Neural progenitor cell (in vitro differentiated cells): ENCODE measurements at regions not wholly inside any gene's neighbourhood (a gene's known extent, or its start where the extent isn't known, plus 50 kb on each side); places are given as distances from the start of the nearest gene placed in this dataset.

ENCODE experiments used
- DNase-seq: peaks from one replicate; pipeline ENCODE4 v3.0.0-alpha.2; 2016; ENCODE audit warnings: low spot score
- H2AFZ ChIP-seq: fragments of 200-600 bp; sonication (generic); replicated peaks from 2 replicates; pipeline ENCODE4 v1.6.1; 2016; ENCODE audit warnings: antibody characterized with exemption
- H3F3A ChIP-seq: fragments of 200-600 bp; sonication (generic); 2 replicates; pipeline ENCODE4 v1.6.1; 2016; ENCODE audit warnings: antibody characterized with exemption, low read depth
- H3K27ac ChIP-seq: fragments of 200-600 bp; sonication (generic); 2 replicates; pipeline ENCODE4 v1.5.1; 2016; ENCODE audit warnings: mild to moderate bottlenecking
- H3K27me3 ChIP-seq: fragments of 200-600 bp; sonication (generic); 2 replicates; pipeline ENCODE4 v1.6.1; 2016; ENCODE audit warnings: mild to moderate bottlenecking, moderate library complexity
- H3K36me3 ChIP-seq: fragments of 200-600 bp; sonication (generic); 2 replicates; pipeline ENCODE4 v1.5.1; 2016
- H3K4me1 ChIP-seq: fragments of 200-600 bp; sonication (generic); 2 replicates; pipeline ENCODE4 v1.6.1; 2016; ENCODE audit warnings: mixed run types
- H3K4me2 ChIP-seq: fragments of 200-600 bp; sonication (generic); 2 replicates; pipeline ENCODE4 v1.6.1; 2016
- H3K4me3 ChIP-seq: fragments of 200-600 bp; sonication (generic); 2 replicates; pipeline ENCODE4 v1.5.1; 2016
- H3K79me2 ChIP-seq: fragments of 200-600 bp; sonication (generic); 2 replicates; pipeline ENCODE4 v1.6.1; 2016; ENCODE audit warnings: low read depth
- H3K9ac ChIP-seq: fragments of 200-600 bp; sonication (generic); 2 replicates; pipeline ENCODE4 v1.6.1; 2016
- H3K9me3 ChIP-seq: fragments of 200-600 bp; sonication (generic); 2 replicates; pipeline ENCODE4 v1.5.1; 2016; ENCODE audit warnings: low read depth
- H4K20me1 ChIP-seq: fragments of 200-600 bp; sonication (generic); 2 replicates; pipeline ENCODE4 v1.6.1; 2016; ENCODE audit warnings: low read depth
- H3K27ac Mint-ChIP-seq: 3 replicates; pipeline ENCODE4 v1.8.0; 2021; ENCODE audit warnings: mixed read lengths
- H3K27me3 Mint-ChIP-seq: 2 replicates; pipeline ENCODE4 v1.8.0; 2022; ENCODE audit warnings: low read depth, mild to moderate bottlenecking, inconsistent platforms, moderate library complexity, mixed read lengths; ENCODE audit not compliant: insufficient read depth
- H3K36me3 Mint-ChIP-seq: 3 replicates; pipeline ENCODE4 v1.8.0; 2021; ENCODE audit warnings: mixed read lengths
- H3K4me1 Mint-ChIP-seq: 3 replicates; pipeline ENCODE4 v1.8.0; 2021; ENCODE audit warnings: mixed read lengths
- H3K4me3 Mint-ChIP-seq: 3 replicates; pipeline ENCODE4 v1.8.0; 2021; ENCODE audit warnings: mild to moderate bottlenecking, moderate library complexity, mixed read lengths
- H3K9me3 Mint-ChIP-seq: 3 replicates; pipeline ENCODE4 v1.8.0; 2020; ENCODE audit warnings: mixed read lengths
- EZH2 ChIP-seq: fragments of 200-600 bp; sonication (generic); IDR thresholded peaks from 2 replicates; pipeline ENCODE4 v1.6.1; 2017; ENCODE audit warnings: antibody characterized with exemption, mild to moderate bottlenecking, moderate library complexity
- EZH2phosphoT487 ChIP-seq: fragments of 200-600 bp; sonication (generic); IDR thresholded peaks from 2 replicates; pipeline ENCODE4 v1.6.1; 2017; ENCODE audit warnings: antibody characterized with exemption
- TF ChIP-seq, protein P1 (sequence below): fragments of 200-600 bp; sonication (generic); IDR thresholded peaks from 2 replicates; pipeline ENCODE4 v1.5.1; 2017; ENCODE audit warnings: antibody characterized with exemption, mild to moderate bottlenecking

DNA sequence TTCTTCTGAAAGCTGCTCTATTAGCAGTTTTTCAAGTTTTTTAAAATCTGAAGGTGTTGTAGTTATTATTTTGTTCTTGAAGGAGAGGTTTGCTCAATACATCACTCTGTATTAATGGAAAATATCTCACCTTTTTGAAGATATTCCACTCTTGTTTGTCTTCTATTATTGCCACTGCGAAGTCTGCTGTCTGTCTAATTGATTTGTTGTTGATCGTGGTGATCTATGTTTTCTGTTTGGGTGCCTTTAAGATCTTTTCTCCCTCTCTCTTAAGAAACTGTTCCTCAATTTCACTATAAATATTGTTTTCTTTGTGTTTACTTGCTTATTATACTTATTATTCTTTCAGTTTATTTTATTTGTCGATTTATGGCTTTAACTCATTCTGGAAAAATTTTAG is 64.9 kb upstream of the FZD8 start:
- TF ChIP-seq, protein P1, sequence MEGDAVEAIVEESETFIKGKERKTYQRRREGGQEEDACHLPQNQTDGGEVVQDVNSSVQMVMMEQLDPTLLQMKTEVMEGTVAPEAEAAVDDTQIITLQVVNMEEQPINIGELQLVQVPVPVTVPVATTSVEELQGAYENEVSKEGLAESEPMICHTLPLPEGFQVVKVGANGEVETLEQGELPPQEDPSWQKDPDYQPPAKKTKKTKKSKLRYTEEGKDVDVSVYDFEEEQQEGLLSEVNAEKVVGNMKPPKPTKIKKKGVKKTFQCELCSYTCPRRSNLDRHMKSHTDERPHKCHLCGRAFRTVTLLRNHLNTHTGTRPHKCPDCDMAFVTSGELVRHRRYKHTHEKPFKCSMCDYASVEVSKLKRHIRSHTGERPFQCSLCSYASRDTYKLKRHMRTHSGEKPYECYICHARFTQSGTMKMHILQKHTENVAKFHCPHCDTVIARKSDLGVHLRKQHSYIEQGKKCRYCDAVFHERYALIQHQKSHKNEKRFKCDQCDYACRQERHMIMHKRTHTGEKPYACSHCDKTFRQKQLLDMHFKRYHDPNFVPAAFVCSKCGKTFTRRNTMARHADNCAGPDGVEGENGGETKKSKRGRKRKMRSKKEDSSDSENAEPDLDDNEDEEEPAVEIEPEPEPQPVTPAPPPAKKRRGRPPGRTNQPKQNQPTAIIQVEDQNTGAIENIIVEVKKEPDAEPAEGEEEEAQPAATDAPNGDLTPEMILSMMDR: no peak
- no peak for TF ChIP-seq EZH2
- no peak for TF ChIP-seq EZH2phosphoT487
- no peaks in the 10 kb centered on the region for H3F3A ChIP-seq
- Mint-ChIP-seq H3K27ac (no peak overlapping the region), H3K4me3 (no peak overlapping the region), H3K4me1 (no peaks in the 10 kb centered on the region), H3K27me3 (peaks cover 2% of the 10 kb centered on the region), H3K9me3 (no peaks in the 10 kb centered on the region), H3K36me3 (no peaks in the 10 kb centered on the region)
- DNase-seq: no peak
- no peak overlapping the region for H2AFZ ChIP-seq
- no peaks in the 10 kb centered on the region for H3K27me3 ChIP-seq
- H3K79me2 ChIP-seq: no peaks in the 10 kb centered on the region
- no peaks in the 10 kb centered on the region for H3K36me3 ChIP-seq
- H3K27ac ChIP-seq: no peak overlapping the region
- H3K9ac ChIP-seq: no peak overlapping the region
- no peak overlapping the region for H3K4me2 ChIP-seq
- H3K4me3 ChIP-seq: no peak overlapping the region
- no peaks in the 10 kb centered on the region for H3K4me1 ChIP-seq
- H4K20me1 ChIP-seq: no peaks in the 10 kb centered on the region
- no peaks in the 10 kb centered on the region for H3K9me3 ChIP-seq

DNA sequence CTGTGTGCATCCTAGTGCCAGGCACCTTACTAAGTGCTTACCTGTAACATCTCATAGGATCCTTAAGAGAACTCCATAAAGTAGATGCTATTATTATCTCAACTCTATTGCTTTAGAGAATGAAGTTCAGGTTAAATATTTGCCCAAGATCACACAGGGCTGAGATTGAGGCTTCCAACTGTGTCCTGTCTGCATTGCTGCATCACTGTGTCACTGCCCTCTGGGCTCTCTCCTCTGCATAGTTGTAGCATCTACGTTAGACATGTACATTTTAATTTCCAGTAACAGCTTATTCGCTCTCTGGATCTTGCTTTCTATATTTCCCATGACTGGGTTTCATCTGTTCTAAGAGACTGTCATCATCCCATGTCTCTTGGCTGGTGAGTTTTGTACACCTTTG is 63.6 kb upstream of the FZD8 start:
- Mint-ChIP-seq H3K4me3 (no peak overlapping the region), H3K36me3 (no peaks in the 10 kb centered on the region), H3K27me3 (peaks cover under 1% of the 10 kb centered on the region), H3K9me3 (no peaks in the 10 kb centered on the region), H3K4me1 (no peaks in the 10 kb centered on the region), H3K27ac (no peak overlapping the region)
- Histone ChIP-seq H3K4me1 (no peaks in the 10 kb centered on the region), H3K9me3 (no peaks in the 10 kb centered on the region), H3K4me2 (no peak overlapping the region), H3K4me3 (no peak overlapping the region), H3F3A (no peaks in the 10 kb centered on the region), H3K27me3 (no peaks in the 10 kb centered on the region), H4K20me1 (no peaks in the 10 kb centered on the region), H2AFZ (no peak overlapping the region), H3K36me3 (no peaks in the 10 kb centered on the region), H3K9ac (no peak overlapping the region), H3K79me2 (no peaks in the 10 kb centered on the region), H3K27ac (no peak overlapping the region)
- DNase-seq: no peak
- no peak for TF ChIP-seq EZH2
- no peak for TF ChIP-seq EZH2phosphoT487
- TF ChIP-seq, protein P1: no peak

DNA sequence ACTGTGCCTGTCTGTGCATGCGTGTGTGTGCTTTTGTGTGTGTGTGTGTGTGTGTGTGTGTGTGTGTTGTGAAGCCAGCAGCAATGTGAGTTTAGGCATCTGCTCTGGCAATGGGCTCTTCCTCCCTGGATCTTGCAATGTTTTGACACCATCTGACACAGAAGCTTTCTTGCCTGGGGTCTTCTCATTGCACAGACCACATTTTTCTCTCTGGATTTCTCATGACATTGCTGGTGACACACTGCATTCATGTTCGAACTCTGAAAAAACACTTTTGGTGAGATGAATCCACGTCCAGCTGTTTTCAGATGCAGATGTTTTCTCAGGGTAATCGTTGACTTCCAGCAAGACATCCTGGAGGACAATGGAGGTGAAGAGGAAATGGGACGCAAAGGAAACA is 63.0 kb upstream of the FZD8 start:
- H3K9me3 ChIP-seq: no peaks in the 10 kb centered on the region
- TF ChIP-seq EZH2 (no peak), EZH2phosphoT487 (no peak)
- TF ChIP-seq, protein P1: no peak
- H3K27ac ChIP-seq: no peak overlapping the region
- Mint-ChIP-seq H3K4me1 (no peaks in the 10 kb centered on the region), H3K27me3 (no peaks in the 10 kb centered on the region), H3K27ac (no peak overlapping the region), H3K36me3 (no peaks in the 10 kb centered on the region), H3K4me3 (no peak overlapping the region), H3K9me3 (no peaks in the 10 kb centered on the region)
- no peaks in the 10 kb centered on the region for H3K36me3 ChIP-seq
- H3K4me2 ChIP-seq: no peak overlapping the region
- no peaks in the 10 kb centered on the region for H3K79me2 ChIP-seq
- no peak for DNase-seq
- no peaks in the 10 kb centered on the region for H3K4me1 ChIP-seq
- H2AFZ ChIP-seq: no peak overlapping the region
- H4K20me1 ChIP-seq: no peaks in the 10 kb centered on the region
- H3K4me3 ChIP-seq: no peak overlapping the region
- H3K27me3 ChIP-seq: no peaks in the 10 kb centered on the region
- no peaks in the 10 kb centered on the region for H3F3A ChIP-seq
- H3K9ac ChIP-seq: no peak overlapping the region

DNA sequence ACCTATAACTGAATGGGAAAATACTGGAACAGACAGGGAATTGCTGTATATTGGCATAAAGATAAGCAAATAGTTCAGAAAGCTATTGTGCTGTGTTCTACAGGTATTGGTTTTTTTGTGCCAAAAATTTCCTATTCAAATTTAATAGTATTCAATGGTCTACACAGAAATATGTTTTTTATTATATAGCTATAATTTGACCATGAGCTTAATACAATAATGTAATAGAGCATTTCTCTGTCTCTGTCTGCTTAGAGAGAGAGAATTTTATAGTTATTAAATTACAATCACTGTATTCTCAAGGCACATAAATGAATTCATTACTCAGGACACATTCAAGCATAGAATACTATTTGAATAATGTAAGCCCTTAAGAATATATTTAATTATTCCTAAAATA is 62.3 kb upstream of the FZD8 start:
- no peaks in the 10 kb centered on the region for H3K36me3 ChIP-seq
- H3K4me2 ChIP-seq: no peak overlapping the region
- no peak overlapping the region for H3K4me3 Mint-ChIP-seq
- H3K79me2 ChIP-seq: no peaks in the 10 kb centered on the region
- no peaks in the 10 kb centered on the region for H4K20me1 ChIP-seq
- no peaks in the 10 kb centered on the region for H3K9me3 ChIP-seq
- no peaks in the 10 kb centered on the region for H3K4me1 ChIP-seq
- H3K27me3 Mint-ChIP-seq: no peaks in the 10 kb centered on the region
- no peak overlapping the region for H3K27ac ChIP-seq
- no peak overlapping the region for H3K4me3 ChIP-seq
- H3F3A ChIP-seq: no peaks in the 10 kb centered on the region
- no peak overlapping the region for H3K27ac Mint-ChIP-seq
- H3K9me3 Mint-ChIP-seq: no peaks in the 10 kb centered on the region
- no peaks in the 10 kb centered on the region for H3K36me3 Mint-ChIP-seq
- no peaks in the 10 kb centered on the region for H3K4me1 Mint-ChIP-seq
- no peak overlapping the region for H2AFZ ChIP-seq
- no peaks in the 10 kb centered on the region for H3K27me3 ChIP-seq
- no peak for DNase-seq
- no peak for TF ChIP-seq EZH2
- no peak for TF ChIP-seq EZH2phosphoT487
- H3K9ac ChIP-seq: no peak overlapping the region
